ENCODE measurements at regions not wholly inside any gene's neighbourhood (a gene's known extent, or its start where the extent isn't known, plus 50 kb on each side); places are given as distances from the start of the nearest gene placed in this dataset.
"Not testable (repeated sequence)": the region's sequence is repeated elsewhere in the genome, so short reads cannot be mapped to it uniquely, and the experiment has no call there.

- POLR2A ChIA-PET; H3K9ac ChIP-seq (ENCODE audit: low read length); H4K20me1 ChIP-seq (ENCODE audit: insufficient read depth); H3K9me3 ChIP-seq (ENCODE audit: control insufficient read depth in 1 of 2, insufficient read depth in 1 of 2, low read depth in 1 of 2, low read length in 2 of 2); H3K4me1 ChIP-seq (ENCODE audit: control insufficient read depth in 1 of 2, insufficient read depth in 2 of 2, low read length in 2 of 2); H3K27me3 ChIP-seq (ENCODE audit: insufficient read depth, low read length); DNase-seq (ENCODE audit: low read depth, low spot score); H3K27ac ChIP-seq (ENCODE audit: low read depth, low read length); CTCF ChIA-PET; H3K36me3 ChIP-seq (ENCODE audit: control insufficient read depth in 1 of 2, insufficient read depth in 2 of 2, low read length in 2 of 2); intact Hi-C loops (cut with micrococcal nuclease); H2AFZ ChIP-seq (ENCODE audit: low read depth, low read length, poor library complexity, severe bottlenecking); ATAC-seq; RAD21 ChIA-PET (ENCODE audit: low non-redundant PET in 1 of 2, low total read pairs in 2 of 2, uncharacterized antibody in 2 of 2, unreplicated experiment in 2 of 2); H3K4me2 ChIP-seq (ENCODE audit: low read length); BruUV-seq (replicated peaks); H3K9me2 ChIP-seq (ENCODE audit: insufficient read depth); H3K4me3 ChIP-seq (replicated peaks in 1 of 2; ENCODE audit: low read depth in 1 of 2, low read length in 2 of 2); H3K79me2 ChIP-seq (ENCODE audit: insufficient read depth, low read length): not testable (repeated sequence)
These were observed 145.3 kb upstream of the FAM90A26 start for GRCh38 chr4:9024866-9025265.

DNA sequence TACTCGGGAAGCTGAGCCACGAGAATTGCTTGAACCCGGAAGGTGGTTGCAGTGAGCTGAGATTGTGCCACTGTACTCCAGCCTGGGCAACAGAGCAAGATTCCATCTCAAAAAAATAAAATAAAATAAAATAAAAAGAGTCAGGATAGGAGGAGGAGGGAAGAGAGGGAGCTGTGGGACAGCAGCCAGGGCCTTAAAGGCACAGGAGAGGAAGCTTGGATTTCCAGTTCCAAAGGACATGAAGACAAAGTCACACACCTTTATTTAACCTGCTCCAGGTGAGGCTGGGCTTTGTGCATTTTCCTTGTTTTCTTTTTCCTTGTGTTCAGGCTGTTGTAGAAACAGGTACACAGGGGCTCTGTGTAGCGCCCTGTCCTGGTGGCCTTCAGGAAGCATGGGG is 138.2 kb upstream of the HMX1 start:
- H3K9me3 ChIP-seq (ENCODE audit: control insufficient read depth in 1 of 2, insufficient read depth in 1 of 2, low read depth in 1 of 2, low read length in 2 of 2); H3K36me3 ChIP-seq (ENCODE audit: control insufficient read depth in 1 of 2, insufficient read depth in 2 of 2, low read length in 2 of 2); H3K9me2 ChIP-seq (ENCODE audit: insufficient read depth); H3K79me2 ChIP-seq (ENCODE audit: insufficient read depth, low read length); BruUV-seq (replicated peaks); intact Hi-C loops (cut with micrococcal nuclease); H3K4me2 ChIP-seq (ENCODE audit: low read length); POLR2A ChIA-PET; H3K27ac ChIP-seq (ENCODE audit: low read depth, low read length); DNase-seq (ENCODE audit: low read depth, low spot score); RAD21 ChIA-PET (ENCODE audit: low non-redundant PET in 1 of 2, low total read pairs in 2 of 2, uncharacterized antibody in 2 of 2, unreplicated experiment in 2 of 2); H3K9ac ChIP-seq (ENCODE audit: low read length); H3K4me1 ChIP-seq (ENCODE audit: control insufficient read depth in 1 of 2, insufficient read depth in 2 of 2, low read length in 2 of 2); H4K20me1 ChIP-seq (ENCODE audit: insufficient read depth); H2AFZ ChIP-seq (ENCODE audit: low read depth, low read length, poor library complexity, severe bottlenecking); ATAC-seq; H3K4me3 ChIP-seq (replicated peaks in 1 of 2; ENCODE audit: low read depth in 1 of 2, low read length in 2 of 2); H3K27me3 ChIP-seq (ENCODE audit: insufficient read depth, low read length): not testable (repeated sequence)
- CTCF ChIA-PET, result interaction anchor here (1.3 kb wide), 1 partner anchor 9 kb away, joined by 7 read pairs; no protein-coding TSS in a partner anchor

DNA sequence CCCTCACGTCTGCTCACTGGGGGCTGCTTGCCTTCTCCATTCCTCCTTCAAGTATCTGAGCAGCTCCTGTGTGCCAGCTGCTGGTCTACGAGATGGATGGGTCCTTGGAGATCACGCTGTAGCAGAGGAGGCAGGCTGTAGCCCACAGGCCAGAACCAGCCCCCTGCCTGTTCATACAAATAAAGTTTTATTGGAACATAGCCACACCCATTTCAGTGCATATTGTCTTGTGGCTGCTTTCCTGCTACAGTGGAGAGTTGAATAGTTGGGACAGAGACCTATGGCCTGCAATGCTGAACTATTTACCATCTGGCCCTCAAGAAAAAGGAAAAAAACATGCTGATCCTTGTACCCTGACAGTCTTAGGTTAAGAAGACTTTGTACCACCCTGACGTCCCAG is 136.8 kb upstream of the HMX1 start:
- not testable (repeated sequence) for BruUV-seq (replicated peaks)

DNA sequence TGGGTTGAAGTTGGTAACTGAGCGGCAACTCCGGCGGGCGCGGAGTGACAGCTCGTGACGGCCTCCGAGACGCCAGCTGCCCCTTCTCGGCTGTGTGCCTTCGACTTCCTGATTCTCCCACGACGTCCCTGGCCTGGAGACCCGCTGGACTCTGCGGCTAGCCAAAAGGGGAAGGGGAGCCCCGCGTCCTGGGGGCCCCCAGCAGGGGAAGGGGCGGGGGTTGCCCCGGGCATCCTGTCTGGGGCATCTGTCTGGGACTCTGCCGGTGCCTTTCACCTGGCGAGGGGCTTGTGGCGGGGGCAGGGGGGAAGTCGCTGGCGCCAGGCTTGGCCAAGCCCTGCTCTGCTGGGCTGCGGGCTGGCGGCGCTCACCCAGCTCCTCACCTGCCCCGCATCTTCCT is 129.5 kb upstream of the HMX1 start:
- H3K9me3 ChIP-seq (ENCODE audit: control insufficient read depth in 1 of 2, insufficient read depth in 1 of 2, low read depth in 1 of 2, low read length in 2 of 2); H3K4me1 ChIP-seq (ENCODE audit: control insufficient read depth in 1 of 2, insufficient read depth in 2 of 2, low read length in 2 of 2); RAD21 ChIA-PET (ENCODE audit: low non-redundant PET in 1 of 2, low total read pairs in 2 of 2, uncharacterized antibody in 2 of 2, unreplicated experiment in 2 of 2); H4K20me1 ChIP-seq (ENCODE audit: insufficient read depth); BruUV-seq (replicated peaks); H3K9ac ChIP-seq (ENCODE audit: low read length); H3K27me3 ChIP-seq (ENCODE audit: insufficient read depth, low read length); H3K27ac ChIP-seq (ENCODE audit: low read depth, low read length); H3K9me2 ChIP-seq (ENCODE audit: insufficient read depth); H3K79me2 ChIP-seq (ENCODE audit: insufficient read depth, low read length); H2AFZ ChIP-seq (ENCODE audit: low read depth, low read length, poor library complexity, severe bottlenecking); POLR2A ChIA-PET; H3K36me3 ChIP-seq (ENCODE audit: control insufficient read depth in 1 of 2, insufficient read depth in 2 of 2, low read length in 2 of 2); DNase-seq (ENCODE audit: low read depth, low spot score); ATAC-seq: not testable (repeated sequence)
- peak overlapping the region; percentile 23 to 40; a peak in 3 of 4 replicates for H3K4me3 ChIP-seq (replicated peaks in 1 of 2; ENCODE audit: low read depth in 1 of 2, low read length in 2 of 2)
- peak overlapping the region; percentile 65; the same call in 1 of the 2 replicates for H3K4me2 ChIP-seq (ENCODE audit: low read length)
- CTCF ChIA-PET, result interaction anchor here (0.7 to 1.2 kb wide), 5 partner anchors 8 to 122 kb away, joined by 3 to 15 read pairs (median 6); no protein-coding TSS in a partner anchor
- intact Hi-C loops (cut with micrococcal nuclease), result loop anchor here (2.0 kb wide), 1 partner anchor 122 kb away; no protein-coding TSS in a partner anchor

More for the DNA sequence above, 136.8 kb upstream of the HMX1 start:
- H3K4me2 ChIP-seq (ENCODE audit: low read length); POLR2A ChIA-PET; RAD21 ChIA-PET (ENCODE audit: low non-redundant PET in 1 of 2, low total read pairs in 2 of 2, uncharacterized antibody in 2 of 2, unreplicated experiment in 2 of 2); H3K79me2 ChIP-seq (ENCODE audit: insufficient read depth, low read length); H3K9me2 ChIP-seq (ENCODE audit: insufficient read depth); H3K27ac ChIP-seq (ENCODE audit: low read depth, low read length); H4K20me1 ChIP-seq (ENCODE audit: insufficient read depth); intact Hi-C loops (cut with micrococcal nuclease); H3K9ac ChIP-seq (ENCODE audit: low read length); H2AFZ ChIP-seq (ENCODE audit: low read depth, low read length, poor library complexity, severe bottlenecking); H3K27me3 ChIP-seq (ENCODE audit: insufficient read depth, low read length); H3K9me3 ChIP-seq (ENCODE audit: control insufficient read depth in 1 of 2, insufficient read depth in 1 of 2, low read depth in 1 of 2, low read length in 2 of 2); H3K36me3 ChIP-seq (ENCODE audit: control insufficient read depth in 1 of 2, insufficient read depth in 2 of 2, low read length in 2 of 2); DNase-seq (ENCODE audit: low read depth, low spot score); H3K4me3 ChIP-seq (replicated peaks in 1 of 2; ENCODE audit: low read depth in 1 of 2, low read length in 2 of 2); ATAC-seq; H3K4me1 ChIP-seq (ENCODE audit: control insufficient read depth in 1 of 2, insufficient read depth in 2 of 2, low read length in 2 of 2): not testable (repeated sequence)
- CTCF ChIA-PET, result interaction anchor here (1.3 kb wide), 1 partner anchor 8 kb away, joined by 7 read pairs; no protein-coding TSS in a partner anchor

Measured in HCT116 (cell line).